ENCODE measurements at regions not wholly inside any gene's neighbourhood (a gene's known extent, or its start where the extent isn't known, plus 50 kb on each side); places are given as distances from the start of the nearest gene placed in this dataset.
"Not testable (repeated sequence)": the region's sequence is repeated elsewhere in the genome, so short reads cannot be mapped to it uniquely, and the experiment has no call there.

DNA sequence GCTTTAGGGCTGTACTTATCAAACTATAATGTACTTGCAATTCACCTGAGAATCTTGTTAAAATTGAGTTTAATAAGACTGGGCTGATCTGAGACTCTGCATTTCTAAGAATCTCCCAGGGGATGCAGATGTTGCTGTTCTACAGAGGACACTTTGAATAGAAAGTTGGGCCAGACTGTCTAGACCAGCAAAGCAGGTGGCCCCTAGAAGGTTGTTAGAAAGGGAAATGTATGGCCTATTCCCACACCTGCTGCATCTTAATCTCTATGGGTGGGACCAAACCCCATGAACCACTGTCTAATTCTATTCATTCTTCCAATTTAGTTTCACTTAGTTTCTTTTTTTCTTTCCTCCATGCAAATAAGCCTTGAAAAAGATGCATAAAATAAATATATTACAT is 413.2 kb upstream of the TECRL start:
- DNase-seq (ENCODE audit: low spot score), result no peak

DNA sequence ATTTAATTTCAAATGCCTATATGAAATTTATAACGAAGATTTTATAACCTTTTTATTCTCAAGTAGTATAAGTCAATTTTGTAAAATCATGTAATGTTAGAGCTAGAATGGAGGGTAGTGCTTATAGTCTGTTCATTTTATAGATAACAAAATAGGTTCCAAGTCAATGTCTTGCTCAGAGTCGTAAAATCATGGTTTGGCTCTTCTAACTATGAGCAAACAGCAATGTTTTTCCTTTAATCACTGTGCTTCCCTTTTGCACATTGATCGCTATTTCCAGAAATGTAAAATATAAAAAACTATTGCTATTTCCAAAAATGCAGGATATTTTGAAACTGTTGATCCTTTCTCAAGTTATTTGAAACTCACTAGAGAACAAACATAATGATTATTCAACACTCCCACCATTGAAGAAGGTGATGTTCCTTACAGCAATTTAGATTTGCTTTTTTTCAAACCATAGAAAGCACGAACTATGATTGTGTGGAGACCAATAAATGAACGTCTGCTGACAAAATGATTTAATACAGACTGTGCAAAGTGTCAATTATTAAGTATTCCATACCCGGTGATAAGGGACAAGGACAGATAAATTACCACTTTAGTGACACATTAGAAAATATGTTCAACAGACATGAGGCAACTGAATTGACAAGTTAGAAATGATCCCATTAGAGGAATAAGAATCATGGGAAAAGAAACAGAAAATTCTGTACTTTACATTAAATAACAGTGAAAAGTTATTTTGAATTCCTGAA is 412.1 kb upstream of the TECRL start:
- DNase-seq (ENCODE audit: low spot score), result no peak

DNA sequence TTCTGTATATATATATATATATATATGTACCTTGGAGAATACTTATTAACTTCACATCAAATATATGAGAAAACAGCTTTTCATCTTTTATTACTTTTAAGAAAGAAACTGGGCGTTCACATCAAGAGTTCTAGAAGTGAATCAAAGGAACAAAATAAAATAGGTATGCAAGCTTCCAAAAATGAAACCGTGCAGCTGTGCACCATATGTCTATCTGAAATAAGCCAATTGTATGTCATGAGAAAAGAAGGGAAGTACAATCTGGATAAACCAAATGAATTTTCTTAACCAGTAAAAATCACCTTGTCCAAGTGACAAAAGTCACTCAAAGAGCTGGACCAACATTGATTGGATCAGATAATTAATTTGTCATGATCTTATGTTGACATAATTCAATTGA is 405.4 kb upstream of the TECRL start:
- no peak for DNase-seq (ENCODE audit: low spot score)

GRCh38 chr4:64807821-64808220 is 398.6 kb upstream of the TECRL start:
- DNase-seq (ENCODE audit: low spot score), result no peak

DNA sequence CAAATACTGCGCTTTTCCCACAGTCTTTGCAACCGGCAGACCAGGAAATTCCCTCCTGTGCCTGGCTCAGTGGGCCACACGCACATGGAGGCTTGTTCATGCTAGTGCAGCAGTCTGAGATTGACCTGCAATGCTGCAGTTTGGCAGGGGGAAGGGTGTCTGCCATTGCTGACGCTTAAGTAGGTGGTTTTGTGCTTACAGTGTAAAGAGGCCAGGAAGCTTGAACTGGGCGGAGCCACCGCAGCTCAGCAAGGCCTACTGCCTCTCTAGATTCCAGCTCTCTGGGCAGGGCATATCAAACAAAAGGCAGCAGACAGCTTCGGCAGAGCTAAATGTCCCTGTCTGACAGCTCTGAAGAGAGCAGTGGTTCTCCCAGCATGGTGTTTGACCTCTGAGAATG is 390.5 kb upstream of the TECRL start:
- DNase-seq (ENCODE audit: low spot score), result no peak

DNA sequence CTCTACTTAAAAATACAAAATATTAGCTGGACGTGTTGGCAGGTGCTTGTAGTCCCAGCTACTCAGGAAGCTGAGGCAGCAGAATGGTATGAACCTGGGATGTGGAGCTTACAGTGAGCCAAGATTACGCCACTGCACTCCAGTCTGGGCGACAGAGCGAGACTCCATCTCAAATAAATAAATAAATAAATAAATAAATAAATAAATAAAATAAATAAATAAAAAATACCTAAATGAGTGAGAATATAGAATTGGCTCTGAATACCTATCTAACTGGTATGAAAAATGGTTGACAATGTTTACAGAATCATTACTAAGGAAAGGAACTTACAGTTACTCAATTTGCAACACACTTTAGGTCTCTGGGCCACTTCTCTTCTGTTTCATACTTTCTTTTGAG is 389.6 kb upstream of the TECRL start:
- not testable (repeated sequence) for DNase-seq (ENCODE audit: low spot score)

- no peak for DNase-seq (ENCODE audit: low spot score)
These were observed 387.3 kb upstream of the TECRL start for GRCh38 chr4:64796581-64796980.

- no peak for DNase-seq (ENCODE audit: low spot score)
These were observed 374.9 kb upstream of the TECRL start for GRCh38 chr4:64784125-64784524.

- peak; percentile 15 for DNase-seq (ENCODE audit: low spot score)
These were observed 372.6 kb upstream of the TECRL start for GRCh38 chr4:64781737-64782326.

- no peak for DNase-seq (ENCODE audit: low spot score)
These were observed 371.4 kb upstream of the TECRL start for GRCh38 chr4:64780664-64781063.

GRCh38 chr4:64777286-64777685 is 368.0 kb upstream of the TECRL start:
- no peak for DNase-seq (ENCODE audit: low spot score)

DNA sequence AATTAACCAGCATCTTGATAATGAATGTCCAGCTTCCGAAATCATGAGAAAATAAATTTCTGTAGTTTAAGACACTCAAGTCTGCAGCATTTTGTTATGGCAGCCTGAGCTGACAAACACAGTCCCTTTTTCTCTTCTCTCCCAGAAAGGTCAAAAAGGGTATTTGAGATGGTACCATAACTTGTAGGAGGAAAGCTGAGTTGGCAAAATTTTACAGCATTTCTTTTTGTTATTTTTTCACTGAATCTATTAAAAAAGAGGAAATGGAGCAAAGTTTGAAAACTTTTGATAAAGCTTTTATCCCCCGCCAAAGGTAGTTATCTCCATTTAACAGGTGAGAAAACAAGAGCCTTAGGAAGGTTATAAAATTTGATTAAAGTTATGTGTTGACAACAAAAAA is 367.6 kb upstream of the TECRL start:
- DNase-seq (ENCODE audit: low spot score), result no peak

- DNase-seq (ENCODE audit: low spot score), result no peak
These were observed 365.4 kb upstream of the TECRL start for GRCh38 chr4:64774626-64775025.

DNA sequence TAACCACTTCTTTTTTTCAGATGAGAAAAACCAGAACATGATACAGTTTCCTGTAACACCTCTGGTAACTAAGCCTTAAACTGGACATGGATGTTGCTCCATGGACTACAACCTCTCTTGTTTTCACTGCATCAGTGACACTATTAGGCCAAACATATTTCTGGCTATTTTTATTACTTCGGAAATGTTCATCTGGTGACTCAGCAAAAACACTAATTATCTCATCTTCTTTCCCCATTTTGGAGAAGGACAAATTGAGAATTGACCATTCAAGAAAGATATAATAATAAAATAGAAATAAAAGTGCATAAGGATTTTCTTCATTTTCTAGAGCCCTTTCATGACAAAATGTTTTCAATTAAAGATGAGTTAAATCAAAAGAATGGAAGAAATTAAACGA is 361.9 kb upstream of the TECRL start:
- no peak for DNase-seq (ENCODE audit: low spot score)

- DNase-seq (ENCODE audit: low spot score), result no peak
These were observed 358.3 kb upstream of the TECRL start for GRCh38 chr4:64767547-64767946.

DNA sequence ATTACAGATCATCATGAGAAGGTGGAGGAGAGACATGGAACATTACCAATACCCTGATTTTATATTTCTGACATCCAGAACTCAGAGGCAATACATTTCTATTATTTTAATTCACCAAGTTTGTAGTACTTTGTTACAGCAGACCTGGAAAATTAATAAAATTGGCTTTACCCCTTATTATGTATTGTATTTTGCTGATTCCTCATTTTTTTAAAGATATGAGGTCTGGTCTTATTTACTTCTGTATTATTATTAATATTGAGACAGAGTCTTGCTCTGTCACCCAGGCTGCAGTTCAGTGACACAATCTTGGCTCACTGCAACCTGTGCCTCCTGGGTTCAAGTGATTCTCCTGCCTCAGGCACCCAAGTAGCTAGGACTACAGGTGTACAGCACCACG is 357.3 kb upstream of the TECRL start:
- no peak for DNase-seq (ENCODE audit: low spot score)

- DNase-seq (ENCODE audit: low spot score), result no peak
These were observed 346.8 kb upstream of the TECRL start for GRCh38 chr4:64756016-64756415.

GRCh38 chr4:64747919-64748715 is 338.9 kb upstream of the TECRL start:
- DNase-seq (ENCODE audit: low spot score), result no peak

DNA sequence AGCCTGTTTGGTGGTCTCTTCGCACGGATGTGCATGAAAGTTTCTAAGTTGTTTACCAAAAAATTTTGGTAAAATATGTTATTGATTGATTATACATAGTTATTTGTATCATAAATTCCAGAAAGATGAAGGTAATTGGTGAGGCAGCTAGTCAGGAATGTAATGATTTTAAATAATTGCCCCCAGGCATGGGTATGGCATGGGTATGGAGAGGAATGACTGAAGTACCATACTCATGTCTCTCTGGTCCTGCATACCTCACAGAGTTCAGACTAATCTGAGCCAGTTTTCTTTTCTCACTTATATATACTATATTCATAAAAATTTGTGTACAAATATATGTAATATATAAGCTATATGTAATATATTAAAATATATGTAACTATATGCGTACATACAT is 329.0 kb upstream of the TECRL start:
- DNase-seq (ENCODE audit: low spot score), result no peak

- DNase-seq (ENCODE audit: low spot score), result not testable (repeated sequence)
These were observed 328.5 kb upstream of the TECRL start for GRCh38 chr4:64737854-64738138.

GRCh38 chr4:64737026-64737853 is 328.0 kb upstream of the TECRL start:
- DNase-seq (ENCODE audit: low spot score), result no peak

DNA sequence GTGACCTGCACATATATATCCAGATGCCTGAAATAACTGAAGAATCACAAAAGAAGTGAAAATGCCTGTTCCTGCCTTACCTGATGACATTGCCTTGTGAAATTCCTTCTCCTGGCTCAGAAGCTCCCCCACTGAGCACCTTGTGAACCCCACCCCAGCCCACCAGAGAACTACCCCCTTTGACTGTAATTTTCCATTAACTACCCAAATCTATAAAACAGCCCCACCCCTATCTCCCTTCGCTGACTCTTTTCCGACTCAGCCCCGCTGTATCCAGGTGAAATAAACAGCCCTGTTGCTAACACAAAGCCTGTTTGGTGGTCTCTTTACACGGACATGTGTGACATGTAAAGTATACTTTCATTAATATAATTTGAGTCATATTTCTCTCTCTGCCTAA is 320.3 kb upstream of the TECRL start:
- no peak for DNase-seq (ENCODE audit: low spot score)

DNA sequence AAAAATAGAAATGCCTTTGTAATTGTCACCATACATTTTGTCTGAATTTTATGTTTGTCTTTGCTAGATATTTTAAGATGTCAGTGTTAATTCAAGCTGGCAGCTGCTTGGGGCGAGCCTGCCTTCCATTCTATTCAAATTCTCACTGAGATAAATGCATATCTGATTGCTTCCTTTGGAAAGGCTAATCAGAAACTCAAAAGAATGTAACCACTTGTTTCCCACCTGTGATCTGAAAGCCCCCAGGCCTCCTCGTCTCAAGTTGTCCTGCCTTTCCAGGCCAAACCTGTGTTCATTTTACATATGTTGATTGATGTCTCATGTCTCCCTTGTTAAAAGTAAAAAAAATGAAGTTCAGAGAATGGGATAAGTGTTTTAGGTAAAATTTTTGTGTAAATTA is 318.7 kb upstream of the TECRL start:
- no peak for DNase-seq (ENCODE audit: low spot score)
